ENCODE measurements at regions not wholly inside any gene's neighbourhood (a gene's known extent, or its start where the extent isn't known, plus 50 kb on each side); places are given as distances from the start of the nearest gene placed in this dataset.

DNA sequence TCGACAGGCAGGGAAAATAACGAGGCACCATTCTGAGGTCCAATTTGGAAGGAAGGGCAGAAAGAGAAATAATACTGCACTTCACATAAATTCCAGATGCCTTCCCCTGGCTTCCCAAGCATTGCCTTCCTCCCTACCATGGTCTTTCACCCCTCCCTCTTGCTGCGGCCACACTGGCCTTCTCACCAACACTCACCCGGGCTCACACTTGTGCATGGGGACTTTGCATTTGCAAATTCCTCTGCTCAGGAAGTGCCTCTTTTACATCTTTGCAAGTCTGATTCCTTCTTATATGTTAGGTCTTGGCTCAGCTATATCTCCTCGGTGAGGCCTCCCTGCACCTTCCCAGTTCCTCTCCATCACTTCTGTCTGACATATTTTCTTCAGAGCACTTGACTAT lies 199.4 kb downstream of the CHIC2 start:
- Histone ChIP-seq H3K36me3 (no peaks in the 10 kb centered on the region), H3K27ac (no peak overlapping the region), H3K9me3 (no peaks in the 10 kb centered on the region), H3K4me1 (peaks cover 0 to 7% (median 2%) of the 10 kb centered on the region in 4 donors), H3K4me3 (no peak overlapping the region), H3K27me3 (no peaks in the 10 kb centered on the region)
- 90 to 93% methylated on average over 5 of the region's 5 CpGs for WGBS, 2 donors
- no peak for TF ChIP-seq POLR2A (IDR thresholded peaks at IDR 0.05)
- no peak for TF ChIP-seq CTCF (IDR thresholded peaks at IDR 0.05)
- TF ChIP-seq EP300 (IDR thresholded peaks at IDR 0.05), result no peak
- TF ChIP-seq POLR2AphosphoS5 (IDR thresholded peaks at IDR 0.05), result no peak
- DNase-seq, result no peak
- intact Hi-C loops (cut with DNase I), result no loop called here

DNA sequence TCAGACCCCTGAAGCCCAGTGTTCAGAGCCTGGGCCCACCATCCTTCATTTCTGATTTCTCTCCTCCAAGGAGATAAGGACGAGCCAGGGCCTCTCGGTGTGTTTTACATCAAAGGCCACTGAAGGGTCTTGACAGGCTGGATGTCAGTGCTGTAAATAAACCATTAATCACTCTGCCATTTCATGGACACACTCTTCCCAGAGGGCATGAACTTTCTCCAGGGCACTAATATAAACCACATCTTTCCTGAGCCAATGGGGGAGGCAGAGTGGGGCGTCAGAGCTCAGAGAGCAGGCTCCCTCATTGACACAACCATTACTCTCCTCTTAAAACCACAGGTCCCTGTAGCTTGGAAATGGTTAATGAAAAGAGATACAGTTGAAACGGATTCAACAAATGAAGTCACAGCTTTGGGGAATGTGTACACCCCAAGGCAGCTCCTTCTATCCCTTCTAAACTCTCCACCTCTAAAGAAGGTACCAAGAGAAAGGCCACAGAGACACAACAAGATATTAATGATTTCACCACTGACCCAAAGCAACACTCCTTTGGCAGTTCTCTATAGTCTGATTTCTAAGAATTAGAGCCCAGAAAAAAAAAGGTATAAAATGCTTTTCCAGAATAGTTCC lies 200.6 kb downstream of the CHIC2 start:
- Histone ChIP-seq H3K4me3 (no peak overlapping the region), H3K27me3 (no peaks in the 10 kb centered on the region), H3K36me3 (no peaks in the 10 kb centered on the region), H3K4me1 (peaks cover 0 to 7% (median 2%) of the 10 kb centered on the region in 4 donors), H3K9me3 (peaks cover 0 to 7% (median under 1%) of the 10 kb centered on the region in 4 donors), H3K27ac (peak overlapping the region in 3 of 4 donors; percentile 14 to 56 (median 50))
- DNase-seq, result no peak
- intact Hi-C loops (cut with DNase I), result no loop called here
- no peak for TF ChIP-seq EP300 (IDR thresholded peaks at IDR 0.05)
- TF ChIP-seq POLR2A (IDR thresholded peaks at IDR 0.05), result no peak
- TF ChIP-seq POLR2AphosphoS5 (IDR thresholded peaks at IDR 0.05), result no peak
- TF ChIP-seq CTCF (IDR thresholded peaks at IDR 0.05), result no peak
- WGBS, 2 donors, result 65 to 79% methylated on average over 4 of the region's 4 CpGs

DNA sequence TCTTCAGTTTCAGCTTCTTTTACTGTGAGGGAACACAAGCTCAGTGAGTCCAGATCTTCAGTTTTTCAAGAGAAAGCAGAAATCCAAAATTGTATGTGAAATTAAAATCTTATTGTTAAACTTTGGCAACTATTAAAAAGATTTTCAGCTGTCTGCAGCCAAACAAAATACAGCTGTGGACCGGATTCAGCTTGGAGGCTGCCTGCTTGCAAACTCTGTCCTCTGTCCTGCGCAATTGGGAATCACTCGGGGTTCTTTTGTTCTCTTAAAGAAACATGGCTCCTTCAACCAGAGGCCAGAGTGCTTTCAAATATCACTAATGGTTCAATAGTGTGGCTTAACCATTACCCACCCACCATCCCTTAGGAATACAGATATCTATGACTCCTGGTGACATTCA lies 201.2 kb downstream of the CHIC2 start:
- peak overlapping the region; percentile 20 to 56 (median 53) for H3K27ac ChIP-seq
- intact Hi-C loops (cut with DNase I), result no loop called here

GRCh38 chr4:53861856-53862610 lies 202.4 kb downstream of the CHIC2 start:
- DNase-seq, result peak; percentile 85
- TF ChIP-seq CTCF (IDR thresholded peaks at IDR 0.05) (no peak), POLR2AphosphoS5 (IDR thresholded peaks at IDR 0.05) (peak; percentile 43 to 57 (median 50))

More for the DNA sequence above, 201.2 kb downstream of the CHIC2 start:
- Histone ChIP-seq H3K27me3 (no peaks in the 10 kb centered on the region), H3K9me3 (peaks cover 0 to 7% (median under 1%) of the 10 kb centered on the region in 4 donors), H3K4me1 (peaks cover 0 to 7% (median 2%) of the 10 kb centered on the region in 4 donors), H3K36me3 (no peaks in the 10 kb centered on the region), H3K4me3 (no peak overlapping the region)
- DNase-seq, result peak; percentile 80
- WGBS, 2 donors, result 78 to 84% methylated on average over 3 of the region's 3 CpGs
- TF ChIP-seq POLR2AphosphoS5 (IDR thresholded peaks at IDR 0.05), result peak in 1 of 4 donors; percentile 27
- TF ChIP-seq EP300 (IDR thresholded peaks at IDR 0.05), result no peak

DNA sequence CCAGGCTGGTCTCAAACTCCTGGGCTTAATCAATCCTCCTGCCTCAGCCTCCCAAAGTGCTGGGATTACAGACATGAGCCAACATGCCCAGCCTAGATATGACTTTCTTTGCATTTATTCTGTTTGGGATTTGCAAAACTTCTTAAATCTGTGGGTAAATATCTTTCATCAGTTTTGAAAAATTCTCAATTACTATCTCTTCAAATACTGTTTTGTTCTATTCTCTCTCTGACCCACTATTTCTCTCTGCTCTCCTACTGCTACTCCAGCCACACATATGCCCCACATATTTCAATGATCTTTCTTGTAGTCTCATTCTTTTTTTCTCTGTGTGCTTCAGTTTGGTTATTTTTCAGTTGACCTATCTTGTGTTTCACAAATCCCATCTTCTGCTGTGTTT lies 205.1 kb downstream of the CHIC2 start:
- no peaks in the 10 kb centered on the region for H3K27me3 ChIP-seq
- peaks cover 0 to 7% (median under 1%) of the 10 kb centered on the region in 4 donors for H3K9me3 ChIP-seq
- intact Hi-C loops (cut with DNase I), result no loop called here
- H3K4me3 ChIP-seq, result no peak overlapping the region
- no peaks in the 10 kb centered on the region for H3K36me3 ChIP-seq
- DNase-seq, result no peak
- H3K27ac ChIP-seq, result no peak overlapping the region
- TF ChIP-seq POLR2A (IDR thresholded peaks at IDR 0.05) (no peak), EP300 (IDR thresholded peaks at IDR 0.05) (no peak), CTCF (IDR thresholded peaks at IDR 0.05) (no peak), POLR2AphosphoS5 (IDR thresholded peaks at IDR 0.05) (no peak)
- peaks cover 0 to 7% (median 2%) of the 10 kb centered on the region in 4 donors for H3K4me1 ChIP-seq

More at GRCh38 chr4:53861856-53862610, 202.4 kb downstream of the CHIC2 start:
- H3K36me3 ChIP-seq, result no peaks in the 10 kb centered on the region
- H3K27ac ChIP-seq, result peak overlapping the region; percentile 20 to 56 (median 53)
- peaks cover 0 to 7% (median under 1%) of the 10 kb centered on the region in 4 donors for H3K9me3 ChIP-seq
- H3K4me3 ChIP-seq, result no peak overlapping the region
- H3K4me1 ChIP-seq, result peaks cover 0 to 7% (median 2%) of the 10 kb centered on the region in 4 donors
- intact Hi-C loops (cut with DNase I), result no loop called here
- 57 to 72% methylated on average over 4 of the region's 4 CpGs for WGBS, 2 donors
- no peaks in the 10 kb centered on the region for H3K27me3 ChIP-seq
